ENCODE measurements at regions not wholly inside any gene's neighbourhood (a gene's known extent, or its start where the extent isn't known, plus 50 kb on each side); places are given as distances from the start of the nearest gene placed in this dataset.

DNA sequence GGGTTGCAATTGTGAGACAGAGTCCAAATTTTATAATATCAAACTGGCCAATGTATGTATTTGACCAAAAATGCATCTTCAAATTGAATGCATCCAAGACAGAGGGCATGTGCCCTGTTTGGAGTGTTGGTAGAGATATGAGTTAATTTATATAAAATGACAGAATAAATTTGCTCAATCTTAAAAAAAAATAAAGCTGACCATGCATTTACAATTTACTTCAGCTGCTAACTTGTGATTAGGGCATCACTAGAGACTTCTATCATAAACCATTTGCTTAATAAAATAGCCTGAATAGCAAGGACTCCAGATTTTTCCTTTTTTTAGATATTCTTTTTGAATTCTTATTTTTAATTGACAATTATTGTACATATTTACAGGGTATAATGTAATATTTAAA, 1345.8 kb downstream of the CDH11 start:
- TF ChIP-seq, protein P1, sequence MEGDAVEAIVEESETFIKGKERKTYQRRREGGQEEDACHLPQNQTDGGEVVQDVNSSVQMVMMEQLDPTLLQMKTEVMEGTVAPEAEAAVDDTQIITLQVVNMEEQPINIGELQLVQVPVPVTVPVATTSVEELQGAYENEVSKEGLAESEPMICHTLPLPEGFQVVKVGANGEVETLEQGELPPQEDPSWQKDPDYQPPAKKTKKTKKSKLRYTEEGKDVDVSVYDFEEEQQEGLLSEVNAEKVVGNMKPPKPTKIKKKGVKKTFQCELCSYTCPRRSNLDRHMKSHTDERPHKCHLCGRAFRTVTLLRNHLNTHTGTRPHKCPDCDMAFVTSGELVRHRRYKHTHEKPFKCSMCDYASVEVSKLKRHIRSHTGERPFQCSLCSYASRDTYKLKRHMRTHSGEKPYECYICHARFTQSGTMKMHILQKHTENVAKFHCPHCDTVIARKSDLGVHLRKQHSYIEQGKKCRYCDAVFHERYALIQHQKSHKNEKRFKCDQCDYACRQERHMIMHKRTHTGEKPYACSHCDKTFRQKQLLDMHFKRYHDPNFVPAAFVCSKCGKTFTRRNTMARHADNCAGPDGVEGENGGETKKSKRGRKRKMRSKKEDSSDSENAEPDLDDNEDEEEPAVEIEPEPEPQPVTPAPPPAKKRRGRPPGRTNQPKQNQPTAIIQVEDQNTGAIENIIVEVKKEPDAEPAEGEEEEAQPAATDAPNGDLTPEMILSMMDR (conservative IDR thresholded peaks at IDR 0.05) = no peak
- Histone ChIP-seq H3K9ac (ENCODE audit: extremely low read depth, insufficient read length, low read length) (no peak overlapping the region), H3K4ac (ENCODE audit: low read depth, low read length) (no peak overlapping the region), H4K91ac (ENCODE audit: insufficient read length, low read depth, low read length) (no peak overlapping the region), H3K23ac (ENCODE audit: insufficient read length, low read depth, low read length) (no peak overlapping the region), H3K4me1 (ENCODE audit: insufficient read depth, low read length) (no peaks in the 10 kb centered on the region), H3K9me3 (ENCODE audit: control insufficient read depth, low read depth, low read length) (no peaks in the 10 kb centered on the region), H3K18ac (ENCODE audit: insufficient read length, low read depth, low read length) (no peak overlapping the region), H4K8ac (replicated peaks; ENCODE audit: insufficient read length, low read depth, low read length) (no peak overlapping the region), H3K56ac (ENCODE audit: insufficient read length, low read depth, low read length) (no peak overlapping the region), H4K20me1 (ENCODE audit: control insufficient read depth, insufficient read depth, insufficient read length) (no peaks in the 10 kb centered on the region), H2BK12ac (ENCODE audit: insufficient read length, low read depth, low read length) (no peak overlapping the region), H3T11ph (ENCODE audit: low read length) (no peak overlapping the region), H3K14ac (ENCODE audit: insufficient read depth, low read length) (no peak overlapping the region), H4K5ac (ENCODE audit: insufficient read length, low read depth, low read length) (no peak overlapping the region), H2BK120ac (ENCODE audit: low read depth, low read length, poor library complexity, severe bottlenecking) (no peak overlapping the region), H2BK5ac (ENCODE audit: insufficient read length, low read length) (no peak overlapping the region), H2AK5ac (ENCODE audit: insufficient read length, low read length) (no peak overlapping the region), H2AFZ (ENCODE audit: low read length) (no peak overlapping the region), H3K27me3 (ENCODE audit: insufficient read depth, low read length) (no peaks in the 10 kb centered on the region), H3K23me2 (ENCODE audit: insufficient read length, low read depth, low read length, poor library complexity, severe bottlenecking) (no peaks in the 10 kb centered on the region), H3K4me2 (ENCODE audit: insufficient read depth, insufficient read length, low read length) (no peak overlapping the region), H2BK20ac (ENCODE audit: low read depth, low read length, poor library complexity, severe bottlenecking) (no peak overlapping the region), H3K79me2 (ENCODE audit: insufficient read depth, low read length) (no peaks in the 10 kb centered on the region), H2BK15ac (ENCODE audit: low read depth, low read length) (no peak overlapping the region), H3K27ac (ENCODE audit: insufficient read length, low read depth, low read length) (no peak overlapping the region), H3K79me1 (ENCODE audit: insufficient read depth, low read depth, low read length, poor library complexity, severe bottlenecking) (no peaks in the 10 kb centered on the region)
- no peak for DNase-seq
- Mint-ChIP-seq H3K36me3 (ENCODE audit: insufficient read depth in 1 of 3, low read depth in 3 of 3) (peaks cover 0 to 3% (median 1%) of the 10 kb centered on the region in 3 experiments; a peak in 5 of 7 replicates), H3K9me3 (peaks cover 0 to 5% of the 10 kb centered on the region in 2 experiments; a peak in 3 of 5 replicates), H3K27me3 (ENCODE audit: low read depth) (no peaks in the 10 kb centered on the region), H3K4me1 (peaks cover 0 to 2% of the 10 kb centered on the region in 2 experiments; a peak in 1 of 4 replicates), H3K4me3 (no peak overlapping the region), H3K27ac (no peak overlapping the region)

Measured in H9 (cell line).